HCT116 (cell line): ENCODE measurements at regions not wholly inside any gene's neighbourhood (a gene's known extent, or its start where the extent isn't known, plus 50 kb on each side); places are given as distances from the start of the nearest gene placed in this dataset.

ENCODE experiments used
- ATAC-seq: fragments of 200-7000 bp; cut with Tn5 transposase; 2 replicates; pipeline ENCODE4 v1.9.1; 2020; ENCODE audit warnings: mild to moderate bottlenecking, moderate library complexity
- BruUV-seq: library from RNA; stranded (reverse); fragments of 400-500 nt; replicated peaks from 2 replicates; lab custom pipeline; 2021; lab: Mats Ljungman, UMichigan
- CTCF ChIA-PET: fragments of 300-600 bp; sonication (Branson Sonifier 250); formaldehyde crosslinking; loops from one replicate; lab custom pipeline; 2021; ENCODE audit warnings: antibody characterized with exemption; lab: Charles Lee
- POLR2A ChIA-PET: fragments of 300-600, 350-600 bp; sonication (Branson Sonifier 250); formaldehyde crosslinking; loops from one replicate; lab custom pipeline; 2021; ENCODE audit warnings: antibody characterized with exemption; lab: Charles Lee
- RAD21 ChIA-PET, 2 experiments: fragments of 300-600 bp; sonication (Branson Sonifier 250); formaldehyde crosslinking; loops; one replicate each; lab custom pipeline; 2023; ENCODE audit warnings: low total read pairs in 2 of 2; ENCODE audit not compliant: uncharacterized antibody in 2 of 2, unreplicated experiment in 2 of 2, low non-redundant PET in 1 of 2; lab: Charles Lee
- DNase-seq: peaks from one replicate; pipeline ENCODE4 v3.0.0-alpha.2; 2010; ENCODE audit warnings: low read depth, low spot score
- H2AFZ ChIP-seq: fragments of 200-600 bp; shearing (Covaris generic), sonication (generic); 2 replicates; pipeline ENCODE4 v1.6.1; 2017; ENCODE audit warnings: low read depth, mixed run types, mixed read lengths, antibody characterized with exemption, low read length; ENCODE audit not compliant: poor library complexity, severe bottlenecking
- H3K27ac ChIP-seq: 2 replicates; pipeline ENCODE4 v1.5.1; 2012; ENCODE audit warnings: low read depth, low read length
- H3K27me3 ChIP-seq: fragments of 200-600 bp; sonication (generic); 2 replicates; pipeline ENCODE4 v1.6.1; 2016; ENCODE audit warnings: mixed run types, low read length, mixed read lengths; ENCODE audit not compliant: insufficient read depth
- H3K36me3 ChIP-seq, 2 experiments: fragments of 200-500 bp in 1 of 2; fragments of 200-600 bp in 1 of 2; sonication (Bioruptor generic) in 1 of 2; sonication (generic) in 1 of 2; 2 replicates each; pipeline versions ENCODE4 v1.5.1 to v1.6.1; 2014 to 2016; ENCODE audit warnings: low read length in 2 of 2, inconsistent platforms in 1 of 2, mixed read lengths in 1 of 2, mixed run types in 1 of 2; ENCODE audit not compliant: insufficient read depth in 2 of 2, control insufficient read depth in 1 of 2
- H3K4me1 ChIP-seq, 2 experiments: fragments of 200-600 bp in 1 of 2; sonication (generic) in 1 of 2; 2 replicates each; pipeline versions ENCODE4 v1.5.1 to v1.6.1; 2012 to 2017; ENCODE audit warnings: low read length in 2 of 2, inconsistent platforms in 1 of 2, mild to moderate bottlenecking in 1 of 2, mixed read lengths in 1 of 2, mixed run types in 1 of 2, moderate library complexity in 1 of 2; ENCODE audit not compliant: insufficient read depth in 2 of 2, control insufficient read depth in 1 of 2
- H3K4me2 ChIP-seq: fragments of 200-600 bp; sonication (generic); 2 replicates; pipeline ENCODE4 v1.6.1; 2017; ENCODE audit warnings: mixed run types, low read length, mixed read lengths
- H3K4me3 ChIP-seq, 2 experiments: fragments of 200-600 bp in 1 of 2; sonication (generic) in 1 of 2; replicated peaks in 1 of 2; 2 replicates each; pipeline ENCODE4 v1.5.1; 2011 to 2016; ENCODE audit warnings: low read length in 2 of 2, control low read depth in 1 of 2, low read depth in 1 of 2, mild to moderate bottlenecking in 1 of 2, mixed read lengths in 1 of 2, mixed run types in 1 of 2
- H3K79me2 ChIP-seq: fragments of 200-600 bp; sonication (generic); 2 replicates; pipeline ENCODE4 v1.6.1; 2017; ENCODE audit warnings: mild to moderate bottlenecking, mixed run types, low read length, moderate library complexity, mixed read lengths; ENCODE audit not compliant: insufficient read depth
- H3K9ac ChIP-seq: fragments of 200-600 bp; sonication (generic); 2 replicates; pipeline ENCODE4 v1.6.1; 2016; ENCODE audit warnings: low read length, mixed read lengths
- H3K9me2 ChIP-seq: fragments of 200-600 bp; sonication (generic), shearing (Covaris generic); 2 replicates; pipeline ENCODE4 v1.6.1; 2017; ENCODE audit warnings: mixed run types, mild to moderate bottlenecking, moderate library complexity; ENCODE audit not compliant: insufficient read depth
- H3K9me3 ChIP-seq, 2 experiments: fragments of 200-500 bp in 1 of 2; fragments of 200-600 bp in 1 of 2; sonication (Bioruptor generic) in 1 of 2; sonication (generic) in 1 of 2; 2 replicates each; pipeline ENCODE4 v1.6.1; 2014 to 2017; ENCODE audit warnings: low read length in 2 of 2, mixed read lengths in 2 of 2, inconsistent platforms in 1 of 2, low read depth in 1 of 2, mild to moderate bottlenecking in 1 of 2, mixed run types in 1 of 2, moderate library complexity in 1 of 2; ENCODE audit not compliant: control insufficient read depth in 1 of 2, insufficient read depth in 1 of 2
- H4K20me1 ChIP-seq: fragments of 200-600 bp; sonication (generic), shearing (Covaris generic); 2 replicates; pipeline ENCODE4 v1.6.1; 2017; ENCODE audit warnings: mixed run types, mild to moderate bottlenecking, moderate library complexity; ENCODE audit not compliant: insufficient read depth
- ATF3 ChIP-seq: IDR thresholded peaks from 2 replicates; pipeline ENCODE4 v1.6.1; 2012
- ELF1 ChIP-seq: IDR thresholded peaks from 2 replicates; pipeline ENCODE4 v1.6.1; 2012; ENCODE audit warnings: low read depth, borderline replicate concordance
- EZH2phosphoT487 ChIP-seq: fragments of 200-600 bp; IDR thresholded peaks from 2 replicates; pipeline ENCODE4 v1.6.1; 2018; ENCODE audit warnings: antibody characterized with exemption, borderline replicate concordance
- JUND ChIP-seq: IDR thresholded peaks from 2 replicates; pipeline ENCODE4 v1.6.1; 2012
- MAX ChIP-seq: IDR thresholded peaks from 2 replicates; pipeline ENCODE4 v1.6.1; 2012
- POLR2A ChIP-seq: IDR thresholded peaks from 2 replicates; pipeline ENCODE4 v1.7.0; 2011; ENCODE audit warnings: borderline replicate concordance; ENCODE audit not compliant: insufficient read depth, insufficient read length; ENCODE audit errors: extremely low read depth
- POLR2AphosphoS5 ChIP-seq: IDR thresholded peaks from 2 replicates; pipeline ENCODE4 v1.6.1; 2011; ENCODE audit warnings: mild to moderate bottlenecking, low read depth, low read length, moderate library complexity
- SIN3A ChIP-seq: IDR thresholded peaks from 2 replicates; pipeline ENCODE4 v1.6.1; 2012; ENCODE audit warnings: low read depth
- SP1 ChIP-seq: IDR thresholded peaks from 2 replicates; pipeline ENCODE4 v1.6.1; 2012; ENCODE audit warnings: low read depth
- YY1 ChIP-seq: IDR thresholded peaks from 2 replicates; pipeline ENCODE4 v1.6.1; 2011; ENCODE audit warnings: low read length, low read depth, moderate library complexity, mild to moderate bottlenecking; ENCODE audit not compliant: insufficient replicate concordance; ENCODE audit errors: extremely low read depth
- ZFX ChIP-seq: fragments of 450-650 bp; IDR thresholded peaks from 2 replicates; pipeline ENCODE4 v1.6.1; 2017
- intact Hi-C: fragments of 100-400 bp; cut with micrococcal nuclease; formaldehyde crosslinking; loops from 2 replicates; pipeline ENCODE4 v1.10.0; 2022

GRCh38 chr3:118348169-118348557 is 686.5 kb downstream of the IGSF11 start:
- H3K27ac ChIP-seq = no peak overlapping the region
- H3K4me2 ChIP-seq = no peak overlapping the region
- ChIA-PET RAD21 (no interaction called here), POLR2A (no interaction called here), CTCF (no interaction called here)
- no peaks in the 10 kb centered on the region for H3K79me2 ChIP-seq
- intact Hi-C loops = no loop called here
- ATAC-seq = no peak
- H3K9me3 ChIP-seq = no peaks in the 10 kb centered on the region
- H3K27me3 ChIP-seq = no peaks in the 10 kb centered on the region
- H3K9ac ChIP-seq = no peak overlapping the region
- no peak overlapping the region for H2AFZ ChIP-seq
- TF ChIP-seq ELF1 (no peak), POLR2AphosphoS5 (no peak), ZFX (no peak), JUND (no peak), POLR2A (no peak), YY1 (no peak), SIN3A (no peak), MAX (no peak), EZH2phosphoT487 (no peak)
- H3K9me2 ChIP-seq = no peaks in the 10 kb centered on the region
- no peak for DNase-seq
- H3K36me3 ChIP-seq = no peaks in the 10 kb centered on the region
- no peaks in the 10 kb centered on the region for H4K20me1 ChIP-seq
- H3K4me1 ChIP-seq = no peaks in the 10 kb centered on the region
- no TSS peak for BruUV-seq
- no peak overlapping the region for H3K4me3 ChIP-seq

- Histone ChIP-seq H3K9ac (no peak overlapping the region), H3K27ac (no peak overlapping the region), H3K9me3 (peaks cover 5 to 7% of the 10 kb centered on the region in 2 experiments; a peak in 2 of 4 replicates), H2AFZ (no peak overlapping the region), H3K36me3 (no peaks in the 10 kb centered on the region), H3K4me3 (no peak overlapping the region), H4K20me1 (no peaks in the 10 kb centered on the region), H3K9me2 (no peaks in the 10 kb centered on the region), H3K79me2 (no peaks in the 10 kb centered on the region), H3K27me3 (no peaks in the 10 kb centered on the region), H3K4me1 (no peaks in the 10 kb centered on the region), H3K4me2 (no peak overlapping the region)
- BruUV-seq = no TSS peak
- no peak for TF ChIP-seq ATF3
- TF ChIP-seq SP1 = no peak
- ChIA-PET CTCF (no interaction called here), RAD21 (no interaction called here), POLR2A (no interaction called here)
- intact Hi-C loops = no loop called here
- ATAC-seq (no peak), DNase-seq (no peak)
These were observed 680.1 kb downstream of the IGSF11 start for GRCh38 chr3:118354556-118354955.
